SJCRH30 (cell line): ENCODE measurements at regions not wholly inside any gene's neighbourhood (a gene's known extent, or its start where the extent isn't known, plus 50 kb on each side); places are given as distances from the start of the nearest gene placed in this dataset.
"Not testable (repeated sequence)": the region's sequence is repeated elsewhere in the genome, so short reads cannot be mapped to it uniquely, and the experiment has no call there.

ENCODE experiments used
- DNase-seq, 2 experiments: peaks; one replicate each; pipeline ENCODE4 v3.0.0-alpha.2; 2015 to 2020
- H3K27ac ChIP-seq: fragments of 250-450 bp; sonication (Bioruptor Pico); 2 replicates; pipeline ENCODE4 v1.5.1; 2020; ENCODE audit warnings: mild to moderate bottlenecking, moderate library complexity
- H3K27me3 ChIP-seq: fragments of 250-450 bp; sonication (Bioruptor Pico); 2 replicates; pipeline ENCODE4 v1.5.1; 2020; ENCODE audit warnings: mild to moderate bottlenecking, moderate library complexity
- H3K36me3 ChIP-seq: fragments of 250-450 bp; sonication (Bioruptor Pico); 2 replicates; pipeline ENCODE4 v1.5.1; 2020; ENCODE audit warnings: mild to moderate bottlenecking, moderate library complexity
- H3K4me1 ChIP-seq: fragments of 250-450 bp; sonication (Bioruptor Pico); 2 replicates; pipeline ENCODE4 v1.5.1; 2020; ENCODE audit warnings: mild to moderate bottlenecking, moderate library complexity
- H3K4me3 ChIP-seq: fragments of 250-450 bp; sonication (Bioruptor Pico); 2 replicates; pipeline ENCODE4 v1.5.1; 2020; ENCODE audit warnings: mild to moderate bottlenecking, moderate library complexity
- H3K9me3 ChIP-seq: fragments of 250-450 bp; sonication (Bioruptor Pico); replicated peaks from 2 replicates; pipeline ENCODE4 v1.5.1; 2020; ENCODE audit warnings: mild to moderate bottlenecking, moderate library complexity

DNA sequence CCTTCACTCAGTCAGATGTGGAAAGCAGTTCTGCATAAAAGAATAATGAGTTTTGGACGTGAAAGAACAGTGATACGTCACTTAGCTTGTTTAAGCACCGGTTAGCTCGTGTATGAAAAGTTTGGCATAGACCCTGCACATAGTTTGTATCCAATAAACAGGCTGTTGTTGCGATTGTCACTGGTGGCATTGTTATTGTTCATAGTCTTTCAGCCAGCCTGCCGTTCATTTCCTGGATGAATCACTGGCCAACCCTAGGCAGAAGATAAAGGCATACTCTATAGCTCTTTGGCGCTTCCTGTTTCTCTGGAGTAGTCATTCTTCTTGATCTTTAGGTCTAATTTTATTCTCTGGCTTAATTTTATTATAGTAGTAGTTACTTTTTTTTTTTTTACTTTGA, 57.8 kb upstream of the ANKRD30A start:
- no peak for DNase-seq
- Histone ChIP-seq H3K4me1 (no peaks in the 10 kb centered on the region), H3K27me3 (no peaks in the 10 kb centered on the region), H3K27ac (no peak overlapping the region), H3K4me3 (no peak overlapping the region), H3K9me3 (no peaks in the 10 kb centered on the region), H3K36me3 (no peaks in the 10 kb centered on the region)

- not testable (repeated sequence) for H3K27me3 ChIP-seq, H3K9me3 ChIP-seq, H3K4me3 ChIP-seq, H3K36me3 ChIP-seq, H3K4me1 ChIP-seq, H3K27ac ChIP-seq, DNase-seq
Observed at GRCh38 chr10:37062296-37062695, 63.1 kb upstream of the ANKRD30A start.

DNA sequence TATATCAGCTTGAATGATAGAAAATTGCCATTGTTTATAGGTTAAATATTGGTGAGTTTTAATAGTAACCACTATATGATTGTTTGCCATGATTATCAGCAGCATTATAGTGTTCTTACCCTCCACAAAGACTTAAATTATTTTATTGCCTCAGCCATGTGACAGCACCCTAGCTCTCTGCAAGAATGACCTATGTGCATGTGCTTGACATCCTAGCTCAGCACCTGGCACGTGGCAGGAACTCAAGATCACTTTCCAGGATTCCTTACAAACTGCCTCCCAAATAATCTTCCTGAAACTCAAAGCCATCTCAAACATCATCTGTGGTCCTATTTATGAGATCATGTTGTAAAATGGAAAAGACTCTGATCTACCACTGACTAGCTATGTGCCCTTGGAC, 68.1 kb upstream of the ANKRD30A start:
- no peaks in the 10 kb centered on the region for H3K9me3 ChIP-seq

DNA sequence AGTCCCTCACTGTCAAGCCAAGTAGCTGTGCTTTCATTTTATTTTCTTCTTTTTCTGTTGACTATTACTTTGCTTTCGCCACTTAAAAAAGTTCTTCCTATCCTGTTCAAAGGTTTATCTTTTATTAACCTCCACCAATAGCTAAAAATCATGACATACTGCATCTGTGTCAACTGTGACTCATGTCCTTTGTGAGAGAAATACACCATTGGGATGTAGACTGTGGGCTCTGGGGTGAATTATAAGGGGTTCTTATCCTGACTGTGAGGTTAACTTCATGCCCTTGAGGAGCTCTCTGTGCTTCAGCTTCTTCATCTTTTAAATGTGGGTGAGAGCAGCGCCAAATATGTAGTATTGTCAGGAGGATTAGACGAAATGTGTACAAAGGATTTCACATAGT, 71.9 kb upstream of the ANKRD30A start:
- H3K4me3 ChIP-seq = no peak overlapping the region
- no peaks in the 10 kb centered on the region for H3K4me1 ChIP-seq
- no peaks in the 10 kb centered on the region for H3K9me3 ChIP-seq
- H3K36me3 ChIP-seq = no peaks in the 10 kb centered on the region
- H3K27ac ChIP-seq = no peak overlapping the region
- DNase-seq = no peak
- H3K27me3 ChIP-seq = no peaks in the 10 kb centered on the region

More for the DNA sequence above, 68.1 kb upstream of the ANKRD30A start:
- H3K4me1 ChIP-seq = no peaks in the 10 kb centered on the region
- H3K36me3 ChIP-seq = no peaks in the 10 kb centered on the region
- no peaks in the 10 kb centered on the region for H3K27me3 ChIP-seq
- no peak overlapping the region for H3K4me3 ChIP-seq
- no peak for DNase-seq
- H3K27ac ChIP-seq = no peak overlapping the region

DNA sequence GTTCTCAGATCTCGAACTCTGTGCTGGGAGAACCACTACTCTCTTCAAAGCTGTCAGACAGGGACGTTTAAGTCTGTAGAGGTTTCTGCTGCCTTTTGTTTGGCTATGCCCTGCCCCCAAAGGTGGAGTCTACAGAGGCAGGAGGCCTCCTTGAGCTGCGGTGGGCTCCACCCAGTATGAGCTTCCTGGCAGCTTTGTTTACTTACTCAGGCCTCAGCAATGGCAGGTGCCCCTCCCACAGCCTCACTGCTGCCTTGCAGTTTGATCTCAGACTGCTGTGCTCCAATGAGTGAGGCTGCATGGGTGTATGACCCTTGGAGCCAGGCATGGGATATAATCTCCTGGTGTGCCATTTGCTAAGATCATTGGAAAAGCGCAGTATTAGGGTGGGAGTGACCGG, 75.4 kb upstream of the ANKRD30A start:
- DNase-seq, H3K9me3 ChIP-seq, H3K4me3 ChIP-seq, H3K27me3 ChIP-seq, H3K36me3 ChIP-seq, H3K4me1 ChIP-seq, H3K27ac ChIP-seq: not testable (repeated sequence)

DNA sequence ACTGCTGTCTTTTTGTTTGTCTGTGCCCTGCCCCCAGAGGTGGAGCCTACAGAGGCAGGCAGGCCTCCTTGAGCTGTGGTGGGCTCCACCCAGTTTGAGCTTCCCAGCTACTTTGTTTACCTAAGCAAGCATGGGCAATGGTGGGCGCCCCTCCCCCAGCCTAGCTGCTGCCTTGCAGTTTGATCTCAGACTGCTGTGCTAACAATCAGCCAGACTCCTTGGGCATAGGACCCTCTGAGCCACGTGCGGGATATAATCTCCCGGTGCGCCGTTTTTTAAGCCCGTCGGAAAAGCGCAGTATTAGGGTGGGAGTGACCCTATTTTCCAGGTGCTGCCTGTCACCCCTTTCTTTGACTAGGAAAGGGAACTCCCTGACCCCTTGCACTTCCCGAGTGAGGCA, 81.1 kb upstream of the ANKRD30A start:
- not testable (repeated sequence) for H3K4me1 ChIP-seq, H3K9me3 ChIP-seq, H3K27ac ChIP-seq, H3K36me3 ChIP-seq, H3K4me3 ChIP-seq, DNase-seq, H3K27me3 ChIP-seq

DNA sequence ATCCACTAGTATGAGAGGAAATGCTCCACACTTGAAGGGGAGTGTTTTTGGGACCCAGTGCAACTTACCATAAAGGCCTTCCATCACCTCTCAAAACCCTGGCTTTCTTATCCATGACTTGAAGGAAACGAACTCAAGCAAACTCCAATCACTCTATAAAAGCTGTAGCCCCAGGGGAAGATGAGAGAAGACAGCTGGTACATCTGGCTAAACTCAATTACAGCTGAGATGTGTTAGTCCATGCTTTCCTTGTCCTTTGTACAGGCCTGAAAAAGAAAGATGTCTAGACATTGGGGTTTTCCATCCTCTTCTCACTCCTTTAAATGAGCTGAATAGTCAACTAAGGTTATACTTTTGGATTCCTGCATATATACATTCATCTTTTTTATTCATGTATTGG, 89.5 kb upstream of the ANKRD30A start:
- H3K4me1 ChIP-seq = no peaks in the 10 kb centered on the region
- H3K27me3 ChIP-seq = no peaks in the 10 kb centered on the region
- H3K27ac ChIP-seq = no peak overlapping the region
- H3K36me3 ChIP-seq = no peaks in the 10 kb centered on the region
- DNase-seq = no peak
- no peaks in the 10 kb centered on the region for H3K9me3 ChIP-seq
- no peak overlapping the region for H3K4me3 ChIP-seq

DNA sequence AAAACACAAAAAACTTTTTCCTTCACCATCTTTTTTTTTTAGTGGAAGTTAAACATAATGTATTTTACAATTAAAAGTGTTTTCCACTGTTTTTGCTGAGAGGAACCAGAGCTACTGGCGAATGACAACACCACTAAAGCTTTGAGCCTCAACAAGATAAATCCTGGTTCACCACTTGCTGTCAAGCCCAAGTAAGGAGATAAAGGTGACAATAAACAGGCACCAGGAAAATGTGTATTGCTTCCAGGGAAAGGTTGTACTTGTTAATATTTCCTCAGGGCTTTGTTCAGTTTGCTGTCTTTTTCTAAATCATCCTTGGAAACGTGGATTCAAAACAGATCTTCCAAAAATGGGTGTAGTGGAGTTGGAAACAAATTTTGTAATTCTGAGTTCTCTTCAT, 109.9 kb upstream of the ANKRD30A start:
- no peaks in the 10 kb centered on the region for H3K9me3 ChIP-seq
- no peaks in the 10 kb centered on the region for H3K36me3 ChIP-seq
- no peak for DNase-seq
- no peak overlapping the region for H3K27ac ChIP-seq
- no peak overlapping the region for H3K4me3 ChIP-seq
- no peaks in the 10 kb centered on the region for H3K4me1 ChIP-seq
- H3K27me3 ChIP-seq = no peaks in the 10 kb centered on the region

DNA sequence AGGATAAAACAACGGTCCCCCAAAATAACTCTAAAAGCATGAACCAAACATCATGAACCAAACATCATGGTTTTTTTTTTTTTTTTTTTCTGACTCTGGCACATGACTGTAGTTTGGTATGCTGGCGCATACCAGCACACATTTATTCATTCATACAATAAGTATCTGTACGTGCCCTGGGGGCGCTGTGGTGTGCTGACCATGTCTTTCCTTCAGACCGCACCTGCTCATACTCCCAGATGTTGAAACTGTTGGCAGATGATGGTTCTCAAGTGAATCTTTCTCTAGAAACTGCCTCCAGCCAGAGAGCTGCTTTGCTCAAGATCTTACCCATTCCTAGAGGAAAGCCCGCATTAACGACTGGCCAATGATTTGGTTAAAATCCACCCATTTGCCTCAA, 114.7 kb upstream of the ANKRD30A start:
- H3K4me1 ChIP-seq = no peaks in the 10 kb centered on the region
- no peak overlapping the region for H3K4me3 ChIP-seq
- H3K36me3 ChIP-seq = no peaks in the 10 kb centered on the region
- no peak overlapping the region for H3K27ac ChIP-seq
- no peaks in the 10 kb centered on the region for H3K27me3 ChIP-seq
- no peaks in the 10 kb centered on the region for H3K9me3 ChIP-seq
- DNase-seq = peak in 1 of 2 experiments; percentile 12

DNA sequence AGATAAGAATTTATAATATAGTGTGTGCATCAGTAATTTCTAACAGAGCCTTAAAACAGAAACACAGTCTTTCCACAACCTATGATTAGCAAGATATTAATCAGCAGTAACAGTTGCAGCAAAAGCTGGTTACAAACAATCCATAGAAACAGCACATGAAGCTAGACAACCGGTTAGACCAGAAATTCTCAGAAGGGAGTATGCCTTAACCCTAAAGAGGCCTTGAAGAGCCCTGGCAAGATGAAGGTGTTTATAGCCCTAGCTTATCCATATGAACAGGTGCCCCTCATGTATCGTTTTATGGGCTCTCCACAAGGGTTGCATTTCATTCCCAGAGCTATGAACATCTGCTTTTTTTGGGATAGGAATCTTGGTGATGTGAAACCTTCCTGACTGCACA, 117.1 kb upstream of the ANKRD30A start:
- H3K36me3 ChIP-seq, H3K9me3 ChIP-seq, H3K27ac ChIP-seq, H3K4me1 ChIP-seq, H3K4me3 ChIP-seq, H3K27me3 ChIP-seq: not testable (repeated sequence)
- DNase-seq = peak in 1 of 2 experiments; percentile 1

- Histone ChIP-seq H3K27me3 (no peaks in the 10 kb centered on the region; the same call in 1 of the 2 replicates), H3K4me1 (no peaks in the 10 kb centered on the region), H3K4me3 (no peak overlapping the region), H3K36me3 (no peaks in the 10 kb centered on the region), H3K27ac (no peak overlapping the region), H3K9me3 (no peaks in the 10 kb centered on the region)
- DNase-seq = no peak
Observed at GRCh38 chr10:37003126-37003525, 122.3 kb upstream of the ANKRD30A start.

GRCh38 chr10:36995806-36996205, 129.6 kb upstream of the ANKRD30A start:
- not testable (repeated sequence) for H3K9me3 ChIP-seq, H3K4me3 ChIP-seq, H3K36me3 ChIP-seq, H3K27me3 ChIP-seq, DNase-seq, H3K4me1 ChIP-seq, H3K27ac ChIP-seq

DNA sequence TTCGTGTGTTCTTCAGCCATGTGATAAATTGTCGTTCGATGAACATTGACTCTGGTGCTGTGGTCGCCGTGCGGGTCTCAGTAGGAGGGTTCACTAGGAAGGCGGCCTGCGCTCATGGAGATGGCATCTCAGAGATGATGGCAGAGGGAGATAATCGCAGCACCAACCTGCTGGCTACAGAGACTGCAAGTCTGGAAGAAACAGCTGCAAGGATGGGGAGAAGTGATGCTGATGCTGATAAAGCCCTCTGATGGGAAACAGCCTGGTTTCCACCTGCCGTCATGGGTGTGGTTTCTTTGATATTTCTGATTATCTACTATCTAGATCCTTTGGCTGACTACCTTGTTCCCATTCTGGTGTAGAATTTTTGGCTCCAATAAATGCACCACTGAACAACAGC, 130.5 kb upstream of the ANKRD30A start:
- H3K27me3 ChIP-seq = no peaks in the 10 kb centered on the region
- no peak overlapping the region for H3K4me3 ChIP-seq
- no peak overlapping the region for H3K27ac ChIP-seq
- H3K4me1 ChIP-seq = no peaks in the 10 kb centered on the region
- DNase-seq = no peak
- no peaks in the 10 kb centered on the region for H3K9me3 ChIP-seq
- no peaks in the 10 kb centered on the region for H3K36me3 ChIP-seq

- Histone ChIP-seq H3K27me3 (no peaks in the 10 kb centered on the region), H3K9me3 (no peaks in the 10 kb centered on the region), H3K36me3 (no peaks in the 10 kb centered on the region), H3K4me3 (no peak overlapping the region), H3K4me1 (no peaks in the 10 kb centered on the region), H3K27ac (no peak overlapping the region)
- no peak for DNase-seq
Observed at GRCh38 chr10:36989233-36989632, 136.2 kb upstream of the ANKRD30A start.

DNA sequence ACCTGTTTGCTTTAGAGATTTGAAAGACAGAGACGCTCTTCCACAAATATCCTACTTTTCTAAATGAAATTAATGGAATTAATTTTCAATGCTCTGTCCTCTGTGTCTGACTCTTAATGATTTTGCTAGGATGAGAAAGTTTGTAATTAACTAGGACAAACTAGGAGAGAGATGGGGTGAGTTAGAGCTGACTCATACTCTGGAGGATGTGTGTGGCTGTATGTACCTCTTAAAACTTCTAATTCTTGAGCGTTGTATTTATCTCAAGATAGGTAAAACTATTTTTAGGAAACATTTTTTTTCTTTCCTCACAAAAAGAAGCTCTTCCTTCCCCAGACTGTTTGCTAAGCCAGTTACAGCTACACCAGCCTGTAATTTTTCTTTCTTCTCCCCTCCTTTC, 178.8 kb upstream of the ANKRD30A start:
- Histone ChIP-seq H3K4me3 (no peak overlapping the region), H3K27me3 (no peaks in the 10 kb centered on the region), H3K9me3 (no peaks in the 10 kb centered on the region), H3K36me3 (no peaks in the 10 kb centered on the region), H3K4me1 (no peaks in the 10 kb centered on the region), H3K27ac (no peak overlapping the region)
- DNase-seq = no peak

DNA sequence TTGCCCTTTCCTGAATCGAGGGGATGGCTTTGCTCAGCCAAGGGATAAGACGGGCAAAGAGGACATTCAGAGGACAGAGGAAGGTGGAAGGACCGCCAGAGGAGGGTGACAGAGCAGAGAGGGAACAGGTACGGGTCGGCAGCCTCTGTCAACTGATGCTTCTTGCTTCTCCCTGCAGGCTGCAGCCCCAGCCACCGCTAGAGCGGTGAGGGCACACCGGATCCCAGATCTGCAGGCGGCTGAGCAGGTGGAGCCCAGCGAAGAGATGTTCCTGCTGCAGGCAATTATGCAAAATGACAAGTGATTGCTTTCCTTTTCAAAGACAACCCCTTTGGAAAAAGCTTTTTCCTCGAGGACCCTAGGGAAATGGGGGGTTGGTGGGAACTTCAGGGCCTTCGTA, 181.9 kb upstream of the ANKRD30A start:
- Histone ChIP-seq H3K27me3 (no peaks in the 10 kb centered on the region), H3K27ac (no peak overlapping the region), H3K9me3 (no peaks in the 10 kb centered on the region), H3K4me1 (no peaks in the 10 kb centered on the region), H3K36me3 (no peaks in the 10 kb centered on the region), H3K4me3 (no peak overlapping the region)
- no peak for DNase-seq

DNA sequence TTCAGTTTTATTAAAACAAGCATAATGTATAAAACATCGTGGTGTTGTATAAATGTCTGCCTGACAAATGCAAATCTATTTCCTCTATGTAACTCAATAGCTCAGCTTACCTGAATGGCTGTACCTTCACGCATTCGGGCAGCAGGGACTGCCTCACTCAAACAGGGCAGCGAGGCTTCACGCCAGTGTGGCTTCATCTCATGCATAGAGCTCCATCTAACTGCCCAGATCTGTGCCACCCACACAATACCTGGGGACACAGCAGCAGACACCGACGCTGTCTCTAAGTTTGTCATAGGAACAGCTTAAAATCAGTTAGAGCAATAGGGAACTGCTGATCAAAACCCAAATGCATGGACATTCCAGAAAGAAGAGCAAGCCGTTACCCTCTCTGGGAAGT, 182.8 kb upstream of the ANKRD30A start:
- H3K27ac ChIP-seq = no peak overlapping the region
- no peak for DNase-seq
- no peaks in the 10 kb centered on the region for H3K27me3 ChIP-seq
- H3K36me3 ChIP-seq = no peaks in the 10 kb centered on the region
- no peak overlapping the region for H3K4me3 ChIP-seq
- no peaks in the 10 kb centered on the region for H3K4me1 ChIP-seq
- no peaks in the 10 kb centered on the region for H3K9me3 ChIP-seq
